CD4-positive, alpha-beta T cell treated with Interferon alpha-2 for 1 hour (primary cell): ENCODE measurements at regions not wholly inside any gene's neighbourhood (a gene's known extent, or its start where the extent isn't known, plus 50 kb on each side); places are given as distances from the start of the nearest gene placed in this dataset.
"Not testable (repeated sequence)": the region's sequence is repeated elsewhere in the genome, so short reads cannot be mapped to it uniquely, and the experiment has no call there.

Experiments used
- DNase-seq, 2 donors: peaks; one replicate each; pipeline ENCODE4 v3.0.0-alpha.2; 2020 to 2022

DNA sequence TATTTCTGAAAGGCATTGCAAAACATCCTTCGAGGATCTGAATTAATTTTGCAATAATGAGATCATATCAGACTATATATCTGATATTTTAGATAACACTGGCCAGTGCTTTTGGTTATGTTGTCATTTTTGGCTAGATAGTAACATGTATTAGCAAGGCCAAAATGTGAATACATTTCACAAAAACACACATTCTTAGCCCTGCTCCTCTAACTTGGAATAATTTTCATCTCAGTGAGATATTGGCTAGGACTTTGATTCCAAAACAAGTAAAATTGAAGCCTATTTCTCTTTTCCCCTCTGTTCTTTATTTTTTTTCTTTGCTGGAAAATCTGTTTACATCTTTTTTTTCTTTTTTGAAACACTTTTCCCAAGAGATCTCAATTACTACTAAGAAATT, 466.8 kb upstream of the CDH4 start:
- DNase-seq: no peak

DNA sequence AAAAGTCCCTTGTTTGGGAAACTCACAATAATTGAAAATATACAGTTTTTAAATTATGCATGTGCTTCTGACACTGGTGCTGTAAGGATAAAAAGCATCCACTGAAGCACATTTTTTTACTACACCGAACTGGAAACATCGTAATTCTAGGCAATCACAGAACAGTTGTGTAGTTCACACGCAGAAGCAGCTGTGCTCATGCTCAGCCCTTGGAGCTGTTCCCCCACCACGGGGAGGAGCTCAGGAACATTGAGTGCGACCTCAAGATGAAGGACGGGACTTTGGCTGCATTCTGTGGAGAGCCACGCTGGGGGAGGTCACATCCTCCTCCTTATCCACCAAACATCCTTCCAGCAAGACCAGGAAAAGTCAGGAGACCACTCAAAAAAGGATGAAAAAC, 466.3 kb upstream of the CDH4 start:
- no peak for DNase-seq

- DNase-seq: no peak
Measured at GRCh38 chr20:60786686-60787217, 465.3 kb upstream of the CDH4 start.

GRCh38 chr20:60787276-60787675, 464.8 kb upstream of the CDH4 start:
- no peak for DNase-seq

DNA sequence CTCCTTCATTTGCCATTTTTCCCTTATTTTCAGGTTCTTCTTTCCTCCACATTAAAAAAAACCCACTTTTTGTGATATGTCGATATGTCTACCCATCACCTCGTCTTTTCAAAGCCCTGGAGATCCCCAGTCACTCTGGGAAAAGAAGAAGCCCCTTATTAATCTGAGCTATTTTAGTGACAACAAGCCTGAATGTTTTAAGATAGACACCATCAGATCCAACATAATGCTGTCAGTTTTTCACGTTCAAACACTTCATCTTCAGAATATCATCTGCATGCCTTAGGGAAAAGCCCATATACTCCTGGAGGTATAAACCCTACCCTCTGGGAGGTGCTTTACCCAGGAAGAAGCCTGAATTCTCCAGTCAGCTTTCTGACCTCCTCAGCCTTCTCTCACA, 464.0 kb upstream of the CDH4 start:
- DNase-seq: no peak

- DNase-seq: no peak
Measured at GRCh38 chr20:60789399-60789798, 462.7 kb upstream of the CDH4 start.

GRCh38 chr20:60790339-60790738, 461.7 kb upstream of the CDH4 start:
- DNase-seq: not testable (repeated sequence)

- no peak for DNase-seq
Measured at GRCh38 chr20:60791823-60792222, 460.2 kb upstream of the CDH4 start.

DNA sequence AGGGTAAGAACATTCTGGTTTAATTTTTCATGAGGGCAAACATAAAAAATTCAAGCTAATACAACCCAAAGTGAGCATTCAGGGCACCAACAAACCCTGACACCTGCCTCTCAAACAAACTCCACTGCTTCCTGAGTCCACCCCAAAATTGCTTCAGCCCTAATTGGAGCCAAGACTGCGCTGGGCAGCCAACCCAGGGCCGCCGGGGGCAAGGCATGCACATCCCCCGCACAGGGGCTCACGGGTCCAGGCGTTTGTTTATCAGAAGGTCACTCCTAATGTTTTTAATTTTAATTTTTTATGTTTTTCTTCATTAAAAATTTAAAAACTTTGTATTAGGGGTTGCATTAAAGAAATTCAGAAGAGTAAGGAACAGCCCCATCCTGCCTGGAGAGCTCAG, 459.1 kb upstream of the CDH4 start:
- DNase-seq: no peak

DNA sequence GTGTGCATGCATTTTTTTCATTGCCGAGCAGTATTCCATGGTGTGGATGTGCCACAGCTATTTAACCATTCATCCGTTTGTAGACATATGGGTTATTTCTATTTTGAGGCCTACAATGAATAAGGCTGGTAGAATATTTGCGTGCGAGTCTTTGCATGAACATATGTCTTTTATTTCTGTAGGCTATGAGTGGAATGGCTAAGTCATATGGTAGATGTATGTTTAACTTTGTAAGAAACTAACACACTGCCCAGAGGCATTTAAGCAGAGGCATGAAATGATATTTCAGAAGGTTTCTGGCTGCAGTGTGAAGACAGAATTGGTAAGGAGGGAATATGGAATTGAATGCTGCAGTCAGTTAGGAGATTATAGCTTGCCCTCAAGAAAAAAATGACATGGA, 457.4 kb upstream of the CDH4 start:
- DNase-seq: no peak

- DNase-seq: no peak
Measured at GRCh38 chr20:60795651-60796050, 456.4 kb upstream of the CDH4 start.

- DNase-seq: no peak
Measured at GRCh38 chr20:60800185-60800584, 451.9 kb upstream of the CDH4 start.

- DNase-seq: no peak
Measured at GRCh38 chr20:60802676-60803075, 449.4 kb upstream of the CDH4 start.

DNA sequence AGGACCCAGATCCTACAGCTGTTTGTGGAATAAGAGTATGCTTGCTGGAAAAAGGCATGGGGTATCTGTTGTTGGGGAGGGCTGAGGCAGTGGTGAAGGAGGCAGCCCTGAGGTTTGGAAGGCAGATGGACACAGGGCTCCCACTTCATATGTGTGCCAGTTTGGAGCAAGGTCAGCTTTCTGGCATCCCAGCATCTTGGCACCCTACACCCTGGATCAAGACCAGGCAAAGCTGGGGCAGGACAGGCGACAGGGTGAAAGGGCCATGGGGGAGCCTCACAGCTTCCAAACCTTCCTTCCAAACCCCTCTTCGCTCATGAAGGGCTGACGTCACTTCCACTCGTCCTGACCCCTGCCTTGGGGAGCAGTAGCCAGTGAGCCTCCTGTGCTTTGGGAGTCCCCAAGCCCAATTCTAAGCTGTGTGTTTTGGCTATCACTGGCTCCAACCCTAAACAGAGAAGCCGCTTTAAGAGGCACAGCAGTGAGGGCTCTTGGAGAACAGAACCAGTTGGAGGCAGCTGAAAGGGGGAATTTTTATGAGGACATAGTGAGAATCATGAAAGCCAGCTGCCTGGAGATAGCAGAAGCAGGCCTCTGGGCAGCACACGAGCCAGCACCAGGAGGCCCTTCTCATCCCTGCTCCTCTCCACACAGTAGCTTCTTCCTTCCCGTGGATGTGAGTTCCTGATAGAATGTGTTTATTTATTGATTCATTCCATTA, 448.6 kb upstream of the CDH4 start:
- no peak for DNase-seq

DNA sequence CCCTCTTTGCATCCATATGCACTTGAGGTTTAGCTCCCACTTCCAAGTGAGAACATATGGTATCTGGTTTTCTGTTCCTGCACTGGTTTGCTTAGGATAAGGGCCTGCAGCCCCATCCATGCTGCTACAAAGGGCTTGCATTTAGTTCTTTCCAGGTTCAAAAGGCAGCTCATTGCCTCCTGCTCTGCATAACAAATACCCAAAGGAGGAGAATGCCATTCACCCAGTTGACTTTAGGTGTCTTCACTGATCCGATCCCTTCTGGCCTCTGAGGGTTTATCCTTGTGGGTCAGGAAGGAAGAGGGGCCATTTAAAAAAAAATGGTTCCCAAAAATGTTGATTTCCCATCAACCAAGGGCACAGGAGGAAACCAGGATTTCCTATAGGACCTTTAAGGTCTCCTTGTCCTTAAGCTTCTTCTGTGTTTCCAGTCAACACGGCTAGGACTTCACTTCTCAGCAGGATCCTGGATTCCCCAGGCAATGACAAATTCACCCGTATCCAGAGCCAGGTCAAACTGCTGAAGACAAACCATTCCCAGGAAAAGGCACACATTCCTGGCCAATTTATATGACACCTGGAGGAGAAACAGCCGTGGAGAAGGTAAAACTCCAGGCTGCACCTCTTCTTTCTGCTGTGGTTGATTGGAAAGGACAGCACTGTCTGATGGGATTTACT, 447.7 kb upstream of the CDH4 start:
- no peak for DNase-seq

- no peak for DNase-seq
Measured at GRCh38 chr20:60804918-60805630, 447.0 kb upstream of the CDH4 start.

- DNase-seq: no peak
Measured at GRCh38 chr20:60806354-60806753, 445.7 kb upstream of the CDH4 start.

DNA sequence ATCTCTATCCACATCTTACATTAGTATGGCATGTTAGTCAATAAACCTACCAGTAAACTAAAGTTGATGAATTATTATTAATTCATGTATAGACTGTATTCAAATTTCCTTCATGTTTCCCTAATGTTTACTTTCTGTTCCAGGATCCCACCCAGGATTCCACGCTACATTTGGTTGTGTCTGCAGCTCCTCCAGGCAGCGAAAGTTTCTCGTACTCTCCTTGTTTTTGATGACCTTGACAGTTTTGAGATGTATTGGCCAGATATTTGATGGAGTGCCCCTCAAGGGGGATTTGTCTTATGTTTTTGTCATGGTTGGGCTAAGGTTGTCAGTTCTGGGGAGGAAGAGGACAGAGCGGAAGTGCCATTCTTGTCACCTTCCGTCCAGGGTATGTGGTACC, 445.2 kb upstream of the CDH4 start:
- no peak for DNase-seq

GRCh38 chr20:60808003-60808672, 443.9 kb upstream of the CDH4 start:
- no peak for DNase-seq

DNA sequence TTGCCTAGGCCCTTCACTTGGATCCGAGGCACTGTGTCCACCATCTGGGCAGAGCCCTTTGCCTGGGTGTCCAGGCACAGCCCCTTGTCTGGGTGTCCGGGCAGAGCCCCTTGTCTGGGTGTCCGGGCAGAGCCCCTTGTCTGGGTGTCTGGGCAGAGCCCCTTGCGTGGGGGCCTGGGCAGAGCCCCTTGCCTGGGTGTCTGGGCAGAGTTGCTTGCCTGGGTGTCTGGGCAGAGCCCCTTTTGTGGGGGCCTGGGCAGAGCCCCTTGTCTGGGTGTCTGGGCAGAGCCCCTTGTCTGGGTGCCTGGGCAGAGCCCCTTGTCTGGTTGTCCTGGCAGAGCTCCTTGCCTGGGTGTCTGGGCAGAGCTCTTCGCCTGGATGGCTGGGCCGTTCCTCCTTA, 443.4 kb upstream of the CDH4 start:
- no peak for DNase-seq

DNA sequence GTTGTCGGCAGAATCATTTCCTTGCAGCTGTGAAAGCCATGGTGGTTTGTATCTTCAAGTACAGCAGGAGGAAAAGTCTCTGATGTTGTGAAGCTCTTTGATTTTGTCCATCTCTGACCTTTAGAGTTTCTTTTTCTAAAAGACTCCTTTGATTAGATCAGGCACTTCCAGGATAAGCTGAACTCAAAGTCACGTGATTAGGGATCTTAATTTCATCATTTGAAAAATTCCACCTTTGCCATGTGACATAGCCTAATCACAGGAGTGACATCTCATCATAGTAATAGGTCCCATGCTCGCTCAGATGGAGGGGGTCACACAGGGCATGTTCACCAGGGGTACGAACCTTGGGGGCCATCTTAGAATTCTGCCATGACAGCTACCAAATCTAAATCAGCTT, 441.5 kb upstream of the CDH4 start:
- DNase-seq: no peak

DNA sequence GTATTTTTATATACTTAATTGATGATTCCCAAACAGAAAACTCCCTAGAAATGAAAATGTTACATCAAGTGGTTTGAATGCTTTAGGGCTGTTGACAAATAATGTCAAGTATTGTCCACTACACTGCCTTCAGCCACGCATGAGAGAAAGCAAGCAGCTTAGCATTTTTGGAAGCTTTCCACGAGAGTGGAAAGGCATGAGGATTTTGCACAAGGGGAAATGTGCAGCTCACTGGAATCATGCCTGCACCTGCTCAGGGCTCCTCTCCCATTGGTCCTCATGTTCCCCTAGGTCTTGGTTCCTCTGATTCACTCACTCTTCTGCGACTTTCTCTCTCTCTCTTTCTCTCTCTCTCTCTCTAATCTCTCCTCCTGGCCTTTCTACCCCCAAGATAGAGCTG, 439.5 kb upstream of the CDH4 start:
- no peak for DNase-seq

GRCh38 chr20:60813066-60813465, 439.0 kb upstream of the CDH4 start:
- DNase-seq: no peak
